ENCODE measurements at regions not wholly inside any gene's neighbourhood (a gene's known extent, or its start where the extent isn't known, plus 50 kb on each side); places are given as distances from the start of the nearest gene placed in this dataset.

DNA sequence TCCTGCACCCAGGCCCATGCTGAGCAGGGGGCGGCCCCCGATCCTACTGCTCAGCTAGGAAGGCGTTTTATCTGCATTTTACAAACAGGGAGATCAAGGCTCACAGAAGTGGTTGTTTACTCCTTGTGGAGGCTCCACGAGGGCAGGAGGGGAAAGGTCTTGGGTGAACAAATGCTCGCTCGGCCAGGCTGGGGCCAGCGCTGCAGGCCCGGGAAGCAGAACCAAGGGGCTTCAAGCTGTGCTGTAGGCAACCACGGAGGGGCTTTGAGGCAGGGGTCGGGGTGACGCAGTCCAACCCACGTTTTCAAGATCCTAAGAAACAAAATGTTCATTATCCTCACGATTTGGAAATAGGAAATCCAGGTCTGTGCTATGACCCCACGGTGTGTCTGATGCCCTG lies 125.8 kb downstream of the HMX1 start:
- TF ChIP-seq, protein P1, sequence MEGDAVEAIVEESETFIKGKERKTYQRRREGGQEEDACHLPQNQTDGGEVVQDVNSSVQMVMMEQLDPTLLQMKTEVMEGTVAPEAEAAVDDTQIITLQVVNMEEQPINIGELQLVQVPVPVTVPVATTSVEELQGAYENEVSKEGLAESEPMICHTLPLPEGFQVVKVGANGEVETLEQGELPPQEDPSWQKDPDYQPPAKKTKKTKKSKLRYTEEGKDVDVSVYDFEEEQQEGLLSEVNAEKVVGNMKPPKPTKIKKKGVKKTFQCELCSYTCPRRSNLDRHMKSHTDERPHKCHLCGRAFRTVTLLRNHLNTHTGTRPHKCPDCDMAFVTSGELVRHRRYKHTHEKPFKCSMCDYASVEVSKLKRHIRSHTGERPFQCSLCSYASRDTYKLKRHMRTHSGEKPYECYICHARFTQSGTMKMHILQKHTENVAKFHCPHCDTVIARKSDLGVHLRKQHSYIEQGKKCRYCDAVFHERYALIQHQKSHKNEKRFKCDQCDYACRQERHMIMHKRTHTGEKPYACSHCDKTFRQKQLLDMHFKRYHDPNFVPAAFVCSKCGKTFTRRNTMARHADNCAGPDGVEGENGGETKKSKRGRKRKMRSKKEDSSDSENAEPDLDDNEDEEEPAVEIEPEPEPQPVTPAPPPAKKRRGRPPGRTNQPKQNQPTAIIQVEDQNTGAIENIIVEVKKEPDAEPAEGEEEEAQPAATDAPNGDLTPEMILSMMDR (conservative IDR thresholded peaks at IDR 0.05; ENCODE audit: low read depth, low read length): no peak
- no peak for TF ChIP-seq EZH2 (IDR thresholded peaks at IDR 0.05; ENCODE audit: borderline replicate concordance, low read depth, low read length, poor library complexity, severe bottlenecking)

Measured in A673 (cell line).